Fibroblast of lung (primary cell): ENCODE measurements at regions not wholly inside any gene's neighbourhood (a gene's known extent, or its start where the extent isn't known, plus 50 kb on each side); places are given as distances from the start of the nearest gene placed in this dataset.

Experiments
- EZH2 ChIP-seq: IDR thresholded peaks from 2 replicates; pipeline ENCODE4 v1.5.1; 2012; ENCODE audit warnings: low read length, control low read depth, mild to moderate bottlenecking; ENCODE audit errors: missing control alignments
- TF ChIP-seq, protein P1 (sequence below), 2 donors: IDR thresholded peaks in 1 of 2; conservative IDR thresholded peaks in 1 of 2; 1 replicate in 1 of 2; 2 replicates in 1 of 2; pipeline ENCODE4 v1.5.1; 2011 to 2012; ENCODE audit warnings: low read length in 2 of 2, control low read depth in 1 of 2, inconsistent platforms in 1 of 2, low read depth in 1 of 2, mild to moderate bottlenecking in 1 of 2

DNA sequence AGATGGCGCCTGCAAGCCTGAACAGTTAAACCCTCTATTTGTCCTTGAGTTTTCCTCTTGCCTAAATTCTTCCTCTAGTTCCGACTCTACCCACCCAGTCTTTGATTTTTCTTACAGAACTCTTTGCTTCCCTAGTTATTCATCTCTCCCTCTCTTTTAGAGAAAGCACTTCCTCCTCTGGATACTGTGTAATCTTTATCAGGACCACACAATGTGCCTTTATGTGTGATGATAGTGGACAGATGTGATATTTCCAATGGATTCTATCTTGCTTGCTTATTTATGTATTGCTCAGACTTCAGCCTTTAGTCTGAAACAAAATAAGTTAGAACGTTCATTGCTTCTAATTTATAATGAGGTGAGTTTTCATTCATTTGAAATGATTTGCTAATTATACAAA is 79.5 kb upstream of the CAV2 start:
- TF ChIP-seq, protein P1, sequence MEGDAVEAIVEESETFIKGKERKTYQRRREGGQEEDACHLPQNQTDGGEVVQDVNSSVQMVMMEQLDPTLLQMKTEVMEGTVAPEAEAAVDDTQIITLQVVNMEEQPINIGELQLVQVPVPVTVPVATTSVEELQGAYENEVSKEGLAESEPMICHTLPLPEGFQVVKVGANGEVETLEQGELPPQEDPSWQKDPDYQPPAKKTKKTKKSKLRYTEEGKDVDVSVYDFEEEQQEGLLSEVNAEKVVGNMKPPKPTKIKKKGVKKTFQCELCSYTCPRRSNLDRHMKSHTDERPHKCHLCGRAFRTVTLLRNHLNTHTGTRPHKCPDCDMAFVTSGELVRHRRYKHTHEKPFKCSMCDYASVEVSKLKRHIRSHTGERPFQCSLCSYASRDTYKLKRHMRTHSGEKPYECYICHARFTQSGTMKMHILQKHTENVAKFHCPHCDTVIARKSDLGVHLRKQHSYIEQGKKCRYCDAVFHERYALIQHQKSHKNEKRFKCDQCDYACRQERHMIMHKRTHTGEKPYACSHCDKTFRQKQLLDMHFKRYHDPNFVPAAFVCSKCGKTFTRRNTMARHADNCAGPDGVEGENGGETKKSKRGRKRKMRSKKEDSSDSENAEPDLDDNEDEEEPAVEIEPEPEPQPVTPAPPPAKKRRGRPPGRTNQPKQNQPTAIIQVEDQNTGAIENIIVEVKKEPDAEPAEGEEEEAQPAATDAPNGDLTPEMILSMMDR (conservative IDR thresholded peaks at IDR 0.05 in 1 of 2, IDR thresholded peaks at IDR 0.05 in 1 of 2; ENCODE audit: low read depth in 1 of 2, low read length in 2 of 2), result no peak
- no peak for TF ChIP-seq EZH2
